Stimulated activated naive CD8-positive, alpha-beta T cell treated with anti-CD3 and anti-CD28 coated beads, Interleukin-15, amount 100 ng/mL, for 72 hours (primary cell): ENCODE measurements at regions not wholly inside any gene's neighbourhood (a gene's known extent, or its start where the extent isn't known, plus 50 kb on each side); places are given as distances from the start of the nearest gene placed in this dataset.

Experiments
- ATAC-seq: fragments of 150-1000 bp; cut with Tn5 transposase; 2 replicates; pipeline ENCODE4 v1.10.0; 2021; ENCODE audit warnings: mild to moderate bottlenecking, moderate library complexity
- DNase-seq, 2 donors: peaks; one replicate each; pipeline ENCODE4 v3.0.0; 2021 to 2022
- H3K27ac Mint-ChIP-seq, 2 donors: one replicate each; pipeline ENCODE4 v1.8.0; 2022; ENCODE audit warnings: mild to moderate bottlenecking in 2 of 2, mixed read lengths in 2 of 2, moderate library complexity in 2 of 2
- H3K27me3 Mint-ChIP-seq: one replicate; pipeline ENCODE4 v1.8.0; 2022; ENCODE audit warnings: mixed read lengths
- H3K4me1 Mint-ChIP-seq: one replicate; pipeline ENCODE4 v1.8.0; 2022; ENCODE audit warnings: mild to moderate bottlenecking, mixed read lengths
- H3K4me3 Mint-ChIP-seq, 2 donors: one replicate each; pipeline ENCODE4 v1.8.0; 2022; ENCODE audit warnings: mild to moderate bottlenecking in 2 of 2, mixed read lengths in 2 of 2, moderate library complexity in 1 of 2
- H3K9me3 Mint-ChIP-seq, 2 donors: one replicate each; pipeline ENCODE4 v1.8.0; 2022; ENCODE audit warnings: mixed read lengths in 2 of 2

DNA sequence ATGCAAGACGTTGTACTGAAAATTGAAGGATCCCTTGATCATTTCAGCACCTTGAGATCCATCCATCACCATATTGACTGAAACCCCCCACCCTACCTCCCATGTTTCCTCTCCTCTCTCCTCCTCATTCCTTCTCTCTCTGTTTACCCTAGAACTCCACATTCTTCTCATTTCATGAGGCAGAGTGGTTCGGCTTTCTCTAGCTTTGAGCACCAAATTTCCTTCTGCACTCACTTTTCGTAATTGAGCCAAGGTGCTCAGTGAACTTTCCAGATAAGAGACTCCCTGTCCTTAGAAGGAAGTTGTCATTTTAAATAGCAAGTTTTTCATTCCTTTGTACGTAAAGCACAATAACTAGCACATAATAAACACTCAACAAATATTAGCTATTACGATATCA, 108.3 kb upstream of the SLC34A2 start:
- no peaks in the 10 kb centered on the region for H3K4me1 Mint-ChIP-seq
- H3K27me3 Mint-ChIP-seq, result peaks cover 28% of the 10 kb centered on the region
- H3K9me3 Mint-ChIP-seq, result no peaks in the 10 kb centered on the region
- no peak for DNase-seq
- no peak overlapping the region for H3K4me3 Mint-ChIP-seq
- ATAC-seq, result no peak
- no peak overlapping the region for H3K27ac Mint-ChIP-seq

DNA sequence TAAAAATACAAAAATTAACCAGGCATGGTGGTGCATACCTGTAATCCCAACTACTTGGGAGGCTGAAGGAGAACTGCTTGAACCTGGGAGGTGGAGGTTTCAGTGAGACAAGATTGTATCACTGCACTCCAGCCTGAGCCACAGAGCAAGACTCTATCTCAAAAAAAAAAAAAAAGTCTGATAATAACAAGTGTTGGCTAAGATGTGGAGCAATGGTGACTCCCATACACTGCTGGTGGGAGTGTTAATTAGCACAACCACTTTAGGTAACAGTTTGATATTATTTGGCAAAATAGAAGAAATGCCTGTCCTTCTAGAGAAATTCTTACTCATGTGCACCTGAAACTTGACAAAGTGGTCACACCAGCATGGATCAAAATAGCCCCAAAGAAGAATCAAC, 106.2 kb upstream of the SLC34A2 start:
- Mint-ChIP-seq H3K27ac (no peak overlapping the region), H3K27me3 (peaks cover 26% of the 10 kb centered on the region), H3K4me3 (no peak overlapping the region), H3K4me1 (no peaks in the 10 kb centered on the region), H3K9me3 (no peaks in the 10 kb centered on the region)
- DNase-seq (no peak), ATAC-seq (no peak)

DNA sequence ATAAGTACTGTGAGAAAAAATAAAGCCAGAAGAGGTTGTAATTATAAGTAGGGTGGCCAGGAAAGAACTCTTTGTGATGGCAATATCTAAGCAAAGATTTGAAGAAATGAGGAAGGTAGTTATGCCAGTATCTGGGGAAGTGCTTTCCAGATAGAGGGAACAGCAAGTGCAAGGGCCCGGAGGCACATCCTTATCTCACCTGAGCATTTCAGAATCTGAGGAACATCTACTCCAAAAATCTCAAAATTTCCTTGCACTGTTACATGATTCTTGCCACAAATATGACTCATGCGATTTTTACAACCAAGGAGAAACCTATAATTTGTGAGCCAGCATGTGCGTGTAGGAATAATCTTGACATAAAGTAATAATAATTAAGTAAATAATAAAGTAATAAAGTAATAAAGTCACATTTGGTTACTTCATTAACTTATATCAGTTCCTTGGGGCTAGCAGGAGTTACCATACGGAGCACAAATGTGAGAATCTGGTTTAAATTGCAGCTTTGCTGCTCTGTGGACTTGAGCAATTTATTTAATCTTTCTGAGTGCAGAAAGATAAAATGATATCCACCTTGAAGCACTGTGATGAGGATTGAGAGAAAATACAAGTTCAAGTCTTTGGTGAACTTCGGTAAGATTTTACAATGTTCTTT, 105.1 kb upstream of the SLC34A2 start:
- Mint-ChIP-seq H3K4me3 (no peak overlapping the region), H3K27ac (peak overlapping the region in 1 of 2 donors; percentile 19), H3K27me3 (peaks cover 19% of the 10 kb centered on the region), H3K4me1 (no peaks in the 10 kb centered on the region), H3K9me3 (no peaks in the 10 kb centered on the region)
- ATAC-seq (no peak), DNase-seq (no peak)

DNA sequence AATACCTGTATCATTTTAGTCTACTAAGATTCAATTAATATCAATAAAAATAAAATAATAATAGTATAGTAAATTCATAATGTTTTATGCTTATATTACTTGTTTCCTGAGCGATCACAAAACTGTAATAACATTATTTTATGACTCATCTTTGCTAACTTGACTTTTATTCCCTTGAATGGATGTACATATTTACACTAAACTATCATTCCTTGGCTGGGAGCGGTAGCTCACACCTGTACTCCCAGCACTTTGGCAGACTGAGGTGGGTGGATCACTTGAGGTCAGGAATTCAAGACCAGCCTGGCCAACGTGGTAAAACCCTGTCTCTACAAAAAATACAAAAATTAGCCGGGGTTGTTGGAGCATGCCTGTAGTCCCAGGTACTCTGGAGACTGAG, 104.0 kb upstream of the SLC34A2 start:
- Mint-ChIP-seq H3K27me3 (peaks cover 15% of the 10 kb centered on the region), H3K4me1 (no peaks in the 10 kb centered on the region), H3K4me3 (no peak overlapping the region), H3K27ac (no peak overlapping the region), H3K9me3 (no peaks in the 10 kb centered on the region)
- ATAC-seq (no peak), DNase-seq (no peak)

DNA sequence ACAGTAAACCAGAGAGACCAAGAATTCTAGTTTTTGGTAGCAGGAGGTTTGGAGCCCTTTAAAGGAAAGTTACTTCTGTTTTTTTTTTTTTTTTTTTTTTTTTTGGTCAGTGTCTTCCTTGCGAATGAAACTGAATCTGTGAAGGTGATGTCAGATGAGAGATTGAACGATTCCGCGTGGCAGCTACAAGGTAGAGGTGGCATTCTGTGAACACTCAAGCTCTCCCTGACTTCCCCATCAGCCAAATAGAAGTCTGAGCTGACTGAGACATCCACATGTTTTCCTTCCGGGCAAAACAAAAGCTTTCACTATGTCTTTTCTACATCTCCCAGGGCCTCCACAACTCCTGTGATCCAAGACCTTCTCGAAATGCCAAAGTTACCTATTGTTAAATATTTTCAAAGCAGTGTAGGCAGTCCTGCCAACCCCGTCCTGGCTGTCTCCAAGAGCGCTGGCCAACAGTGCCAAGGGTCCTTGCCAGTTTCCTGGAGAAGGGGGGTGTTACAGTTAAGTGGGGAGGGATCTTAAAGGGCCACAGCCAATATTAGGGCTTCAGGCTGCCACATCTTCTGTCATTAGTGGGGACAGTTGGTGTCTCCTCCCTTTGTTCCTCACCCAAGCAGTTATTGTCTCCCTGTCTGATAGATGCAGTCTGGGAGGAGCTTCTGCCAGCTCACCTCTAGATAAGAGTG, 102.9 kb upstream of the SLC34A2 start:
- Mint-ChIP-seq H3K27ac (no peak overlapping the region), H3K4me3 (no peak overlapping the region), H3K4me1 (no peaks in the 10 kb centered on the region), H3K9me3 (no peaks in the 10 kb centered on the region), H3K27me3 (peaks cover 8% of the 10 kb centered on the region)
- DNase-seq (no peak), ATAC-seq (no peak)

DNA sequence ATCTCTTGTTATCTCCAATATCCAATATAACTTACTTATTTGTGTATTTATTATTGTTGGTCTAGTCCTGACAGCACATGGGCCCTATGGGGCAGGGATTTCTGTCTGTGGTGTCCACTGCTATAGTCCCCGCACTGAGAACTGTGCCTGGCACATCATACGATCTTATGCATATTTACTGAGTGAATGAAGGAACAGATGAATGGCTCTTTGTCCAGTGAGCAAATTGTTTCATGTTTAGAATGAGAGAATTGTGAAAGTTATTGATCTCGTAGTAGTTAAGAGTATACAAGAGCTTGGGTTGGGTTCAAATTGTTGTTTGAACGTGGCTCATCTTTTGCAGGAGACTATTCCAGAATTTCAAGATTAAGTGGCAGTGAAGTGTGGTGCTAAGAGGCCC, 96.1 kb upstream of the SLC34A2 start:
- no peaks in the 10 kb centered on the region for H3K9me3 Mint-ChIP-seq
- no peak for DNase-seq
- H3K4me3 Mint-ChIP-seq, result no peak overlapping the region
- H3K27ac Mint-ChIP-seq, result peak overlapping the region in 1 of 2 donors; percentile 14
- no peak for ATAC-seq
- no peaks in the 10 kb centered on the region for H3K4me1 Mint-ChIP-seq
- peaks cover 8% of the 10 kb centered on the region for H3K27me3 Mint-ChIP-seq

DNA sequence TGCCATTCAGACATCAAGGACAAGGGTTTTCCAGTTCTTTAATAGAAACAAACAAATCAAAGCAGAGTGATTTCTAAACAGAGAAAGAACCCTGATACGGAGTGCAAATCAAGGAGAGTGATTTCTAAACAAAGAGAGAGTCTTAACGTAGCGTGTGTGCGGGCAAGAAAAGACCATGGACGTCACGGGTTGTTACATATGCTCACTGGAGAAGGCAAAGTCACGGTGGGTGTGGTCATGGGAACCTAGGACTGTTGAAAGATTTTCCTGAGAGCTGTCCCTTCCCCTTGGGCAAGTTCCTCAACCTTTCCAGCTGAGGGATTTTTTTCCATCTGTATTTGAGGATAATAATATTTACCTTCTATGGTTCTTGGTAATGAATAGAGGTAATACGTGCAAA, 95.0 kb upstream of the SLC34A2 start:
- Mint-ChIP-seq H3K9me3 (no peaks in the 10 kb centered on the region), H3K27me3 (peaks cover 4% of the 10 kb centered on the region), H3K4me1 (no peaks in the 10 kb centered on the region), H3K27ac (no peak overlapping the region), H3K4me3 (no peak overlapping the region)
- ATAC-seq, result no peak
- no peak for DNase-seq

DNA sequence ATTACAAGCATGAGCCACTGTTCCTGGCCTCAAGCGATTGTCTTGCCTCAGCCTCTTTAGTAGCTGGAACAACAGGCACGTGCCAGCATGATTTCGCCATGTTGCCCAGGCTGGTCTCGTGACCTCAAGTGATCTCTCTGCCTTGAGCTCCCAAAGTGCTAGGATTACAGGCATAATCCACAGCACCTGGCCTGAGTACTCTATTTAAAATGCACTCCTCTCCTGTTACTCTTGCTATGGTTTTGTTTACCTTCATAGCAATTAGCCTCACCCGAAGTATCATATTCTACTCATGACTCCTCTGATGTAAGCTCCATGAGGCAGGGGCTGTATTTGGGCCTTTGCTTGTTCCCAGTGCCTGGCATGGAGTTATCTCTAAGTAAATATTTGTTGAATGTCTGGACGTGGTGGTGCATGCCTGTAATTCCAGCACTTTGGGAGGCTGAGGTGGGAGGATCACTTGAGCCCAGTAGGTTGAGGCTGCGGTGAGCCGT, 92.5 kb upstream of the SLC34A2 start:
- no peak for ATAC-seq
- no peak overlapping the region for H3K4me3 Mint-ChIP-seq
- no peaks in the 10 kb centered on the region for H3K9me3 Mint-ChIP-seq
- no peak for DNase-seq
- H3K4me1 Mint-ChIP-seq, result no peaks in the 10 kb centered on the region
- H3K27ac Mint-ChIP-seq, result no peak overlapping the region
- no peaks in the 10 kb centered on the region for H3K27me3 Mint-ChIP-seq

DNA sequence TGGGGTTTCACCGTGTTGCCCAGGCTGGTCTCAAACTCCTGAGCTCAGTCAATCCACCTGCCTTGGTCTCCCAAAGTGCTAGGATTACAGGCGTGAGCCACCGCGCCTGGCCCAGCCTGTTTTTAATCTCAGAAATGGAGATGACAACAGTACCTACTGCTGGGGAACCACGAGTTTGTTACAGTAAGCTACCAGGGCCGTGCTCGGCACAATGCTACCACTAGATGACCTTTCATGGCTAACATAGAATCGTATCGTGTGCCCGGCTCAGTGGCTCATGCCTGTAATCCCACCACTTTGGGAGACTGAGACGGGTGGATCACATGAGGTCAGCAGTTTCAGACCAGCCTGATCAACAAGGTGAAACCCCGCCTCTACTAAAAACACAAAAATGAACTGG, 90.8 kb upstream of the SLC34A2 start:
- DNase-seq (no peak), ATAC-seq (no peak)
- no peak overlapping the region for H3K27ac Mint-ChIP-seq
- no peaks in the 10 kb centered on the region for H3K4me1 Mint-ChIP-seq
- H3K27me3 Mint-ChIP-seq, result no peaks in the 10 kb centered on the region
- no peak overlapping the region for H3K4me3 Mint-ChIP-seq
- no peaks in the 10 kb centered on the region for H3K9me3 Mint-ChIP-seq

DNA sequence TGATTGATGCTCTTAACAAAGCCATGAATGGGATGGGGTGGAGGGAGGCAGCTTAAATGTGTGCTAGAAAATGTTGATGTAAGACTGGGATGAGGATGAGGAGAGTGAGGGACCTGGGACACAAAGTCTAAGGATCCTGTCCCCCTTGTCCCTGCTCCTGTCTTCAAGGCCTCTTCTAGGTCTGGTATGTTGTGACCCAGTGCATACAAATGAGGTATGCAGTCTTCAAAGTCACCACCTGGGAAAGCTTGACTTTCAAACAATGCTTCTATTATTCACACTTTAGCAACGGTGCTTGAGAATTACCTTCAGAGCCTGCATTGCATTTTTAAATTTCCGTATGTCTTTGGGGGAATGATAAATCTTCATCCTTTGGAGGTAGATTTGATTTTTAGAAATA, 88.4 kb upstream of the SLC34A2 start:
- Mint-ChIP-seq H3K4me3 (no peak overlapping the region), H3K27me3 (no peaks in the 10 kb centered on the region), H3K27ac (no peak overlapping the region), H3K4me1 (no peaks in the 10 kb centered on the region), H3K9me3 (no peaks in the 10 kb centered on the region)
- DNase-seq, result no peak
- no peak for ATAC-seq

DNA sequence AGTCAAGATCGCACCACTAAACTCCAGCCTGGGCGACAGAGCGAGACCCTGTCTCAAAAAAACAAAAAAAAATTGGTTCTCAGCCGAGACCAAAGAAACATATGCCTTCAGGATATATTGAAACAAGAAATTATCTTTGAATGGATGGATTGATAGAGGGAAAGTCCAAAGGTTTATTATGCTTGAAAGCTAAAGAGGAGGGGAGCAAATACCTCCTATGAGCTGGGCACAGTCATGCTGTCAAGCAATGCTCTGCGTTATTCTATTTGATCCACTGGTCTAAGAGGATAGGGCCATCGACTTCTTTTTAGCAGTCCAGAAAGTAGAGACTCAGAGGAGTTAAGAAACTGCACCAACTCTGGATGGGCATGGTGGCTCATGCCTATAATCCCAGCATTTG, 85.9 kb upstream of the SLC34A2 start:
- DNase-seq (no peak), ATAC-seq (no peak)
- no peaks in the 10 kb centered on the region for H3K4me1 Mint-ChIP-seq
- no peak overlapping the region for H3K4me3 Mint-ChIP-seq
- no peak overlapping the region for H3K27ac Mint-ChIP-seq
- H3K27me3 Mint-ChIP-seq, result no peaks in the 10 kb centered on the region
- H3K9me3 Mint-ChIP-seq, result no peaks in the 10 kb centered on the region

DNA sequence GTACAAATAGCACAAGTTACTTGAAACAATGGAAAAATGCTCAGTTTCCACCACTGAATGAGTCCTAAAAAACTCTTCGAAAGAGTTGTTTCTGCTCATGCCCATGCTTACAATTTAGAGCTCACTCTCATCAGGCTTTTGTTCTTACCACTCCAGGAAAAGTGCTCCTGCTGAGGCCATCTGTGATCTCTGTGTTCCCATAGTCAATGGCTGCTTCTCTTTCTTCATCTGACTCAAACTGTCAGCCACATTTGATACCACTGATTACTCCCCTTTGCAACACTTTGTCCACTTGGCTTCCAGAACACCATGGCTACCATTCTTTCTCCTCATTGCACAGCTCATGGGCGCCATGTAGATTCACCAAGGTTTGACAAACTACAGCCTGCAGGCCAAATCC, 80.0 kb upstream of the SLC34A2 start:
- no peak overlapping the region for H3K27ac Mint-ChIP-seq
- no peak for ATAC-seq
- no peaks in the 10 kb centered on the region for H3K27me3 Mint-ChIP-seq
- H3K4me1 Mint-ChIP-seq, result no peaks in the 10 kb centered on the region
- no peaks in the 10 kb centered on the region for H3K9me3 Mint-ChIP-seq
- DNase-seq, result no peak
- H3K4me3 Mint-ChIP-seq, result no peak overlapping the region

DNA sequence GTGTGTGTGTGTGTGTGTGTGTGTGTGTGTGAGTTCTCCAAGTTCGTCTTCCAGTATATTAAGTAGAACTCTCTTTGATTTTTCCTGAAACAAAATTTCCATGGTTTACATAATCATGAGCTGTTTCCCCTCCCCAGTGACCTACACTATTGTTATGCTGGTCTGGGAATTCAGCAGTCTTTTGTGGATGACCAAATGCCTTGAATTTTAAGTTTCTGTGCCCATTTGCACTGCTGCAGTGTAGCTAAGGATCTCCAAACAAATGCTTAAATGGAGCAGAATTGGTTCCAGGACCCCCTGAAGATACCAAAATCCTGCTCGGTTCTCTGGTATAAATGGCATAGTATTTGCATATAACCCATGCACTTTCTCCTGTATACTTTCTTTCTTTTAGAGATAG, 77.2 kb upstream of the SLC34A2 start:
- no peaks in the 10 kb centered on the region for H3K9me3 Mint-ChIP-seq
- H3K4me1 Mint-ChIP-seq, result no peaks in the 10 kb centered on the region
- ATAC-seq (no peak), DNase-seq (no peak)
- H3K27ac Mint-ChIP-seq, result no peak overlapping the region
- H3K4me3 Mint-ChIP-seq, result no peak overlapping the region
- H3K27me3 Mint-ChIP-seq, result no peaks in the 10 kb centered on the region

DNA sequence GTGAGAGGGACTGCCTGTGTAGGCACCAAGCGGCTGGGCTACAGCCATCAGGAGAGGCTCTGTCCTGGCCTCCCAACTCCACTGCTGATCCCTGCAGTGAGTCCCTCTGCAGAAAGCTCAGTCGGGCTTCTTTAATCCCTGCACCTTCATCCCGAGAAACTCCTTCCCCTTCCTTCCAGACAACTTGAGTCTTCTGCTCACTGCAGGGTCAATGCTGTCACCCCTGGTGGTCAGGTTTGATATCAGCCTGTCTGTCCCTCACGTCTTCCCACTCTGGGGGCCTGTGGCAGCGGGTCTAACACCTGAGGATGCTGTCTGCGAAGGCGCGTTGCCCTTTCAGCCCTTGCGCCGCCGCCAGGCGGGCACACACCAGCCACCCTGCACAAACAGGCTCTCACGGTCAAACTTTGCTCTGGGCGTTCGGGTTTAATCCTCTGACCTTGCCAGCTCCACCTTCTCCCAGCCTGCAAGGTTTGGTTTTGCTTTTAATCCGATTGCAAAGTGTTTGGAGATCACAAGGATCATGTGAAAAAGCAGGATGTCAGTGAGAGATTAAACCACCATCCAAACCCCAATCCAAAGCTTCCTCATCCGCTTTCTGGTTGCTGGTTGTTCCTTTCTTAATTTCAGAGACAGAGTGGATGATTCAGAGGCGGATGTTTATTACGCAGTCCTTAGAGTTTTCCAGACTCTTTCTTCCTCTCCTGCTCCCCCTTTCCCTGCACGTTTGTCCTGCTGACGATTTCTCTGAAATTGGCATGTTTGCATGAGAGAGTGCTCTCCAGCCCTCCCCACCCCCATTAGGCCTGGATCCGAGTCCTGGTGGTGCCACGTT, 74.8 kb upstream of the SLC34A2 start:
- ATAC-seq (no peak), DNase-seq (no peak)
- Mint-ChIP-seq H3K4me1 (no peaks in the 10 kb centered on the region), H3K27me3 (no peaks in the 10 kb centered on the region), H3K9me3 (peaks cover 0 to 6% of the 10 kb centered on the region in 2 donors), H3K4me3 (no peak overlapping the region), H3K27ac (no peak overlapping the region)

DNA sequence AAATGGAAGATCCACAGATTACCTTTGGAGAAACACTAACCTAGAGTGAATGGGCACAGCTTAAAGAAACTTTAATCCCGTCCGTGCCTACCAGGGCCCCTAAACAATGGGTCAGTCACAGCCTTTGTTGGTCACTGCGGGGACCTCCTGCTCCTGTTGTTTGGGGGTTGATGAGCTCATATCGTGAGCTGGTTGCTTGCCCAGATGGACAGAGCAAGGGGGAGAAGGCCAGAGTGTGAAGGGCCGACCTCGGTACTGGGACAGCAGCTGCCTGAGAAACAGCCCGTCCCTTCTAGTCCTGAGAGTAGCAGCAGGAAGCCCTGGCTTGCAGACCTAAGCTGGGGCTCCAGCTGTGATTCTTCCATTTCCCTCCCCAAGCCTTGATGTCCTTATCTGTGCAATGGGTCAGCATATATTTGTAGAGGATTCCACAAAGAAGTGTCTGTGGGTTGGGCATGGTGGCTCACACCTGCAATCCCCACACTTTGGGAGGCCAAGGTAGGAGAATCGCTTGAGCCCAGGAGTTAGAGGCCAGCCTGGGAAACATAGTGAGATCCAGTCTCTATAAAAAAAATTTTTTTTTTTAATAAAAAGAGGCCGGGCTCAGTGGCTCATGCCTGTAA, 69.6 kb upstream of the SLC34A2 start:
- H3K27ac Mint-ChIP-seq, result no peak overlapping the region
- peaks cover 12% of the 10 kb centered on the region for H3K27me3 Mint-ChIP-seq
- peaks cover 0 to 6% of the 10 kb centered on the region in 2 donors for H3K9me3 Mint-ChIP-seq
- H3K4me3 Mint-ChIP-seq, result no peak overlapping the region
- ATAC-seq (no peak), DNase-seq (no peak)
- no peaks in the 10 kb centered on the region for H3K4me1 Mint-ChIP-seq

DNA sequence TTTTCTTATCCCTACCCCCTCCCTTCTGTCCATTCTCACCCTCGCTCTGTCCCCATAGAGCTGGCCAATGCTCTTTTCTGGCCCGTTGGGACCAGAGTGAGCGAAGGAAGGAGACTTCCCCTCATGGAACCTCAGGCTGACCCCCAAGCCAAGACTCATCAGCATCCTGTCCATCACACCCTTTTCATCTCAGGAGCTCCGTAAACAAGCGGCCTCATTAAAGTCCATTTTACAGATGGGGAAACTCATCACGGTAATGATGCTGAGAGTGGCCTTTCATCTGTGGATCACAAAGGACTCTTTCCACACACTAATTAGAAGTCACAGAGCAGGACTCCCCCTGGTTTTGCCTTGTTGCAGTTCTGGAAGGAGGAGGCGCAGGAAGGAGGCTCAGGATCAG, 67.4 kb upstream of the SLC34A2 start:
- ATAC-seq (no peak), DNase-seq (no peak)
- Mint-ChIP-seq H3K9me3 (peaks cover 0 to 6% of the 10 kb centered on the region in 2 donors), H3K4me3 (no peak overlapping the region), H3K27ac (no peak overlapping the region), H3K4me1 (no peaks in the 10 kb centered on the region), H3K27me3 (peaks cover 12% of the 10 kb centered on the region)
